Transverse colon (tissue), 4 donors: ENCODE measurements at regions not wholly inside any gene's neighbourhood (a gene's known extent, or its start where the extent isn't known, plus 50 kb on each side); places are given as distances from the start of the nearest gene placed in this dataset.

Experiments used
- CTCF ChIP-seq, 5 experiments: fragments of 200-600 bp in 3 of 5; fragments of 450-650 bp in 2 of 5; sonication (generic) in 3 of 5; IDR thresholded peaks; 1 replicate in 2 of 5; 2 replicates in 3 of 5; pipeline ENCODE4 v1.5.1; 2016 to 2017; ENCODE audit warnings: antibody characterized with exemption in 5 of 5, inconsistent platforms in 3 of 5, mild to moderate bottlenecking in 2 of 5, moderate library complexity in 1 of 5
- POLR2A ChIP-seq: fragments of 450-650 bp; IDR thresholded peaks from one replicate; pipeline ENCODE4 v1.6.1; 2016; ENCODE audit warnings: antibody characterized with exemption, mild to moderate bottlenecking, moderate library complexity
- POLR2AphosphoS5 ChIP-seq, 3 donors: sonication (generic); formaldehyde crosslinking; IDR thresholded peaks; one replicate each; pipeline ENCODE4 v1.6.1; 2016; ENCODE audit warnings: antibody characterized with exemption in 3 of 3

GRCh38 chr2:122639711-122640110 is 884.3 kb downstream of the TSN start:
- TF ChIP-seq CTCF (IDR thresholded peaks at IDR 0.05) (no peak), POLR2AphosphoS5 (IDR thresholded peaks at IDR 0.05) (no peak), POLR2A (no peak)
